ENCODE measurements at regions not wholly inside any gene's neighbourhood (a gene's known extent, or its start where the extent isn't known, plus 50 kb on each side); places are given as distances from the start of the nearest gene placed in this dataset.

GRCh38 chr9:96122751-96123150 lies 179.2 kb downstream of the HSD17B3 start:
- Mint-ChIP-seq H3K27ac (ENCODE audit: unreplicated experiment) (no peak overlapping the region), H3K4me3 (ENCODE audit: unreplicated experiment) (no peak overlapping the region), H3K9me3 (ENCODE audit: unreplicated experiment) (peaks cover 29% of the 10 kb centered on the region), H3K36me3 (ENCODE audit: insufficient read depth, unreplicated experiment) (no peaks in the 10 kb centered on the region), H3K27me3 (ENCODE audit: insufficient read depth, unreplicated experiment) (no peaks in the 10 kb centered on the region), H3K4me1 (ENCODE audit: low read depth, unreplicated experiment) (no peaks in the 10 kb centered on the region)
- no peak for TF ChIP-seq CTCF (IDR thresholded peaks at IDR 0.05; ENCODE audit: insufficient read depth in 1 of 2, low read depth in 1 of 2, low read length in 1 of 2, severe bottlenecking in 1 of 2, unreplicated experiment in 1 of 2)
- intact Hi-C loops (cut with micrococcal nuclease; ENCODE audit: unreplicated experiment) = no loop called here
- ChIA-PET CTCF (no interaction called here), POLR2A (no interaction called here)
- H3K27me3 ChIP-seq (replicated peaks; ENCODE audit: control insufficient read depth, insufficient read depth, low read length) = no peaks in the 10 kb centered on the region
- no peak for DNase-seq
- no peak overlapping the region for H3K4me3 ChIP-seq (ENCODE audit: low read depth, low read length)
- no peaks in the 10 kb centered on the region for H3K36me3 ChIP-seq (ENCODE audit: control insufficient read depth, insufficient read depth, low read length)
- H3K9me3 ChIP-seq = no peaks in the 10 kb centered on the region
- BruUV-seq (replicated peaks) = no TSS peak
- H3K4me1 ChIP-seq = no peaks in the 10 kb centered on the region

- DNase-seq = no peak
- Histone ChIP-seq H3K27me3 (replicated peaks; ENCODE audit: control insufficient read depth, insufficient read depth, low read length) (no peaks in the 10 kb centered on the region), H3K36me3 (ENCODE audit: control insufficient read depth, insufficient read depth, low read length) (no peaks in the 10 kb centered on the region), H3K4me3 (ENCODE audit: low read depth, low read length) (no peak overlapping the region), H3K4me1 (no peaks in the 10 kb centered on the region), H3K9me3 (no peaks in the 10 kb centered on the region)
- ChIA-PET CTCF (no interaction called here), POLR2A (no interaction called here)
- Mint-ChIP-seq H3K27me3 (ENCODE audit: insufficient read depth, unreplicated experiment) (no peaks in the 10 kb centered on the region), H3K27ac (ENCODE audit: unreplicated experiment) (no peak overlapping the region), H3K4me3 (ENCODE audit: unreplicated experiment) (no peak overlapping the region), H3K4me1 (ENCODE audit: low read depth, unreplicated experiment) (no peaks in the 10 kb centered on the region), H3K36me3 (ENCODE audit: insufficient read depth, unreplicated experiment) (no peaks in the 10 kb centered on the region), H3K9me3 (ENCODE audit: unreplicated experiment) (peaks cover 29% of the 10 kb centered on the region)
- intact Hi-C loops (cut with micrococcal nuclease; ENCODE audit: unreplicated experiment) = no loop called here
- BruUV-seq (replicated peaks) = no TSS peak
- no peak for TF ChIP-seq CTCF (IDR thresholded peaks at IDR 0.05; ENCODE audit: insufficient read depth in 1 of 2, low read depth in 1 of 2, low read length in 1 of 2, severe bottlenecking in 1 of 2, unreplicated experiment in 1 of 2)
Observed at GRCh38 chr9:96122282-96122681, 179.7 kb downstream of the HSD17B3 start.

- Mint-ChIP-seq H3K27ac (ENCODE audit: unreplicated experiment) (no peak overlapping the region), H3K9me3 (ENCODE audit: unreplicated experiment) (peaks cover 29% of the 10 kb centered on the region), H3K36me3 (ENCODE audit: insufficient read depth, unreplicated experiment) (no peaks in the 10 kb centered on the region), H3K4me3 (ENCODE audit: unreplicated experiment) (no peak overlapping the region), H3K27me3 (ENCODE audit: insufficient read depth, unreplicated experiment) (no peaks in the 10 kb centered on the region), H3K4me1 (ENCODE audit: low read depth, unreplicated experiment) (peaks cover 3% of the 10 kb centered on the region)
- Histone ChIP-seq H3K4me1 (peaks cover 8% of the 10 kb centered on the region; the same call in 1 of the 2 replicates), H3K36me3 (ENCODE audit: control insufficient read depth, insufficient read depth, low read length) (no peaks in the 10 kb centered on the region), H3K27me3 (replicated peaks; ENCODE audit: control insufficient read depth, insufficient read depth, low read length) (no peaks in the 10 kb centered on the region), H3K4me3 (ENCODE audit: low read depth, low read length) (no peak overlapping the region), H3K9me3 (no peaks in the 10 kb centered on the region)
- no peak for TF ChIP-seq CTCF (IDR thresholded peaks at IDR 0.05; ENCODE audit: insufficient read depth in 1 of 2, low read depth in 1 of 2, low read length in 1 of 2, severe bottlenecking in 1 of 2, unreplicated experiment in 1 of 2)
- BruUV-seq (replicated peaks) = no TSS peak
- no peak for DNase-seq
- intact Hi-C loops (cut with micrococcal nuclease; ENCODE audit: unreplicated experiment) = no loop called here
- POLR2A ChIA-PET = no interaction called here
- CTCF ChIA-PET = no interaction called here
Observed at GRCh38 chr9:96121136-96121535, 180.8 kb downstream of the HSD17B3 start.

Measured in Caco-2 (cell line).